HUES48 (cell line): ENCODE measurements at regions not wholly inside any gene's neighbourhood (a gene's known extent, or its start where the extent isn't known, plus 50 kb on each side); places are given as distances from the start of the nearest gene placed in this dataset.

Source experiments
- H3K27ac ChIP-seq: one replicate; pipeline ENCODE4 v1.7.0; 2013; ENCODE audit warnings: low read depth, low read length, inconsistent platforms
- H3K27me3 ChIP-seq: 2 replicates; pipeline ENCODE4 v1.6.1; 2013; ENCODE audit warnings: mild to moderate bottlenecking, low read length; ENCODE audit not compliant: control insufficient read depth, insufficient read depth
- H3K36me3 ChIP-seq: 2 replicates; pipeline ENCODE4 v1.6.1; 2013; ENCODE audit warnings: low read length; ENCODE audit not compliant: control insufficient read depth, insufficient read depth
- H3K4me1 ChIP-seq: 2 replicates; pipeline ENCODE4 v1.6.1; 2013; ENCODE audit warnings: mild to moderate bottlenecking, low read length; ENCODE audit not compliant: control insufficient read depth, insufficient read depth
- H3K4me3 ChIP-seq: 2 replicates; pipeline ENCODE4 v1.5.1; 2013; ENCODE audit warnings: mild to moderate bottlenecking, low read depth, low read length
- H3K9ac ChIP-seq: 2 replicates; pipeline ENCODE4 v1.6.1; 2013; ENCODE audit warnings: mild to moderate bottlenecking, low read depth, low read length, moderate library complexity
- H3K9me3 ChIP-seq: 2 replicates; pipeline ENCODE4 v1.6.1; 2013; ENCODE audit warnings: low read length; ENCODE audit not compliant: control insufficient read depth, insufficient read depth

- H3K4me1 ChIP-seq, result peaks cover 14% of the 10 kb centered on the region; the same call in 1 of the 2 replicates
- no peaks in the 10 kb centered on the region for H3K27me3 ChIP-seq
- H3K27ac ChIP-seq, result no peak overlapping the region
- no peak overlapping the region for H3K9ac ChIP-seq
- no peaks in the 10 kb centered on the region for H3K9me3 ChIP-seq
- no peaks in the 10 kb centered on the region for H3K36me3 ChIP-seq
- no peak overlapping the region for H3K4me3 ChIP-seq
These were observed 112.3 kb upstream of the ZNF521 start for GRCh38 chr18:25464227-25464626.

DNA sequence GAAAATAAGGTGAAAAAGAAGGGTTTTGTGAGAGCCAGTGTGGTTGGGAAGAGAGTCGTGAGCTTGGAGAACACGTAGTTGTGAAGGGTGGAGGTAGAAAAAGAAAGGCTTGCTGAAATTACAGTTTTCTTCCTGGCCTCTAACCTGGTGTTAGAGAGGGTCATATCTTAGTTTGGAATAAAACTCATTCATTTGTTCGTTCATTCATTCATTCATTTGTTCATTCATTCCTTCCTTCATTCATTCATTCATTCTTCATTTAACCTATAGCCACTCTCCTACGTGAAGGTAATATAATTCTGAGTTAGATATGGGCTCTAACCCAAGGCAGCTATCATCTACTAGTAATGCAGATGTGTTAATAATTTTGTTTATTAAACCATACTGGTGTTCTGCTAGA, 111.8 kb upstream of the ZNF521 start:
- H3K27ac ChIP-seq, result no peak overlapping the region
- peaks cover 14% of the 10 kb centered on the region; the same call in 1 of the 2 replicates for H3K4me1 ChIP-seq
- no peak overlapping the region for H3K4me3 ChIP-seq
- H3K27me3 ChIP-seq, result no peaks in the 10 kb centered on the region
- H3K9ac ChIP-seq, result no peak overlapping the region
- no peaks in the 10 kb centered on the region for H3K36me3 ChIP-seq
- no peaks in the 10 kb centered on the region for H3K9me3 ChIP-seq

- Histone ChIP-seq H3K4me3 (no peak overlapping the region), H3K4me1 (no peaks in the 10 kb centered on the region), H3K27ac (no peak overlapping the region), H3K36me3 (no peaks in the 10 kb centered on the region), H3K9me3 (no peaks in the 10 kb centered on the region), H3K27me3 (no peaks in the 10 kb centered on the region), H3K9ac (no peak overlapping the region)
These were observed 107.8 kb upstream of the ZNF521 start for GRCh38 chr18:25459814-25460213.

DNA sequence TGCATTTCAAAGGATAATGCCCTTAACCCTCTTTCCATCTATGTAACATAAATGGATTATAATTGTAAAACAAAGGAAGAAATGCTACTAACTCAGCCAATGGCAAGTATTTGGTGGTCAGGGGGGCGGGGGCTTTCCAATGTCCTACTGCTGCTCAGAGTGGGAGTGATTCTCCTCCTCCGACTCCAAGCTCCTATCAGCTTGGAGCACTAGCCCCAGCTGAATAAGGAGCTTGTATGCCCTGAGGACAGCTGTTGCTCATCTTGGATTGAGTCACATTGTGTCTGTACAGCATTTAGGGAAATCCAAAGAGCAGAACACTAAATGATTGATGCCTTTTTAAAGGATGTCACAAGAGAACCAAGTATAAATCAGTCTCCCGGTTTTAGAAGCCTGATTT, 105.6 kb upstream of the ZNF521 start:
- Histone ChIP-seq H3K36me3 (no peaks in the 10 kb centered on the region), H3K4me1 (no peaks in the 10 kb centered on the region), H3K4me3 (no peak overlapping the region), H3K27me3 (no peaks in the 10 kb centered on the region), H3K9ac (no peak overlapping the region), H3K27ac (no peak overlapping the region), H3K9me3 (no peaks in the 10 kb centered on the region)

- Histone ChIP-seq H3K9ac (no peak overlapping the region), H3K4me3 (no peak overlapping the region), H3K9me3 (no peaks in the 10 kb centered on the region), H3K4me1 (no peaks in the 10 kb centered on the region), H3K36me3 (no peaks in the 10 kb centered on the region), H3K27me3 (no peaks in the 10 kb centered on the region), H3K27ac (no peak overlapping the region)
These were observed 105.2 kb upstream of the ZNF521 start for GRCh38 chr18:25457126-25457525.

- Histone ChIP-seq H3K27ac (no peak overlapping the region), H3K4me3 (no peak overlapping the region), H3K27me3 (no peaks in the 10 kb centered on the region), H3K9me3 (no peaks in the 10 kb centered on the region), H3K9ac (no peak overlapping the region), H3K4me1 (no peaks in the 10 kb centered on the region), H3K36me3 (no peaks in the 10 kb centered on the region)
These were observed 104.5 kb upstream of the ZNF521 start for GRCh38 chr18:25456334-25457010.

- Histone ChIP-seq H3K27me3 (no peaks in the 10 kb centered on the region), H3K9ac (no peak overlapping the region), H3K4me1 (no peaks in the 10 kb centered on the region), H3K9me3 (no peaks in the 10 kb centered on the region), H3K27ac (no peak overlapping the region), H3K4me3 (no peak overlapping the region), H3K36me3 (no peaks in the 10 kb centered on the region)
These were observed 103.7 kb upstream of the ZNF521 start for GRCh38 chr18:25455646-25456045.

DNA sequence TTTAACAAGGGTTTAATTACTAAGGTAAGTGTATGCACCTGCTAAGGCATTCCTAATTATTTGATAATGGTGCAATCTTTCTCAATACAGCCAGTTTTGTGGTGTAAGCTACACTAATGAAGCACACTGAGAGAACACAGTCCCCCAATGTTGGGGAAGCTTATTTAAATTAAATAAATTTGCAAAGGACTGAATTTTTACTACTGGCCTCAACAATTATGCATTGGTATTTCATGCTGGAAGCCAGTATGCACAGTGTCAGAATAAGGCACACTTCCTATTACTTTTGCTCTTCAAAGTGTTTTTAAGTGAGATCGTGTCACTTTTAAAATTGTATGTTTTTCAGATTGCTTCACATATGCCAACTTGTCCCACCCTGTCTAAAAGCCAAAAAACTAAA, 103.2 kb upstream of the ZNF521 start:
- Histone ChIP-seq H3K4me3 (no peak overlapping the region), H3K27me3 (no peaks in the 10 kb centered on the region), H3K27ac (no peak overlapping the region), H3K36me3 (no peaks in the 10 kb centered on the region), H3K9me3 (no peaks in the 10 kb centered on the region), H3K4me1 (no peaks in the 10 kb centered on the region), H3K9ac (no peak overlapping the region)

GRCh38 chr18:25454730-25455129, 102.8 kb upstream of the ZNF521 start:
- no peak overlapping the region for H3K4me3 ChIP-seq
- no peaks in the 10 kb centered on the region for H3K36me3 ChIP-seq
- no peaks in the 10 kb centered on the region for H3K27me3 ChIP-seq
- H3K27ac ChIP-seq, result no peak overlapping the region
- no peak overlapping the region for H3K9ac ChIP-seq
- no peaks in the 10 kb centered on the region for H3K9me3 ChIP-seq
- no peaks in the 10 kb centered on the region for H3K4me1 ChIP-seq

GRCh38 chr18:25454270-25454659, 102.3 kb upstream of the ZNF521 start:
- H3K4me3 ChIP-seq, result no peak overlapping the region
- H3K27ac ChIP-seq, result no peak overlapping the region
- no peaks in the 10 kb centered on the region for H3K9me3 ChIP-seq
- no peak overlapping the region for H3K9ac ChIP-seq
- no peaks in the 10 kb centered on the region for H3K4me1 ChIP-seq
- no peaks in the 10 kb centered on the region for H3K36me3 ChIP-seq
- no peaks in the 10 kb centered on the region for H3K27me3 ChIP-seq

DNA sequence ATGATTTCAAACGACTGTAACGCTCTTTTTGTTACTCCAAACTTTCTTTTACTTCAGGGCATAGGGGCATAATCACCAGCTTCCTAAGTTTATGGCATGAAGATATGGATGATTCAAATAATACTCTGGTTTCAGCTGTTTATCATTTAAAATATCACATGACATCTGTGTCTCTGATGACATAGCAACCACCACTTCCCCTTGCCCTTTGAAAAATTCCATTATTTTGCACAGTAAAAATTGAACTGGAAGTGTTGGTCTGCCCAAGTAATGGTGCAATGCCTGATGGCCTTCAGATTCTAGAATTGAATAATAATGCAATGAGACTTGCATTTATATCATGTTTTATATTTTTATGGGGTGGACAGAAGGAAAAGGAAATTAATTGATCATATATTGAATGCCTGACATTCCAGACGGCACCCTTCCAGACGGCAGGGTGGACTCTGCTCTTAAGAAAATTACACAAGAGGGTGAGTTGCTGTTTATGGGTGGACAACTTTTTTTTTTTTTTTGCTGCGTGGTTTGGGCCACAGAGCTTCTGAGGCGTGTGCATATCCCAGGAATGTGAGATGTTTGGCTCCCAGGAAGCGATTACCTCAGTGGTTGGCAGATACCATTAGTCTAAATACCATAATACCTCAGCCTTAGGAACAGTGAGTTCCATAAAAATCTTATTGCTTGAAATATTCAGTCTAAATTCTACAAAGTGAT, 101.7 kb upstream of the ZNF521 start:
- H3K36me3 ChIP-seq, result no peaks in the 10 kb centered on the region
- H3K27me3 ChIP-seq, result no peaks in the 10 kb centered on the region
- no peaks in the 10 kb centered on the region for H3K9me3 ChIP-seq
- H3K9ac ChIP-seq, result no peak overlapping the region
- no peak overlapping the region for H3K27ac ChIP-seq
- H3K4me1 ChIP-seq, result no peaks in the 10 kb centered on the region
- H3K4me3 ChIP-seq, result no peak overlapping the region
